Non-pigmented ciliary epithelial cell (primary cell): ENCODE measurements at regions not wholly inside any gene's neighbourhood (a gene's known extent, or its start where the extent isn't known, plus 50 kb on each side); places are given as distances from the start of the nearest gene placed in this dataset.

Experiments
- DNase-seq: peaks from one replicate; pipeline ENCODE4 v3.0.0-alpha.2; 2010; ENCODE audit warnings: low read depth

DNA sequence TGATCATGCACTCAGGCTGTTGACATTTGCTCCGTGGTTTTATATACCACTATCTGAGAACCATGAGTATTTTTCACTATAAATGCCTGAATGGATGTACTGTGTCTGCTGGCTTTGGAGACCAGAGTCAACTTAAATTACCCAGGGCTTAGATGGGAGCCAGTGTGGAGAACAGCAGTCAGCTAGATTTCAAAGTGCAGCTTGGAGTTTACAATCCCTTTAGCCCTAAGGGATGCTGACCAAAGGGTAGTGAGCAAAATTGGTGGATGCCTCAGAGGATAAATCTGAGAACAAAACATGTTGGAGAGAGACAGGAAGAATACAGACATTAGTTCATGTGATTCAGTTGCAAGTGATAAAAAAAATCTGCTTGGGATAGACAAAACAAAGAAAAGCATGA is 327.5 kb downstream of the C11orf87 start:
- DNase-seq = no peak

DNA sequence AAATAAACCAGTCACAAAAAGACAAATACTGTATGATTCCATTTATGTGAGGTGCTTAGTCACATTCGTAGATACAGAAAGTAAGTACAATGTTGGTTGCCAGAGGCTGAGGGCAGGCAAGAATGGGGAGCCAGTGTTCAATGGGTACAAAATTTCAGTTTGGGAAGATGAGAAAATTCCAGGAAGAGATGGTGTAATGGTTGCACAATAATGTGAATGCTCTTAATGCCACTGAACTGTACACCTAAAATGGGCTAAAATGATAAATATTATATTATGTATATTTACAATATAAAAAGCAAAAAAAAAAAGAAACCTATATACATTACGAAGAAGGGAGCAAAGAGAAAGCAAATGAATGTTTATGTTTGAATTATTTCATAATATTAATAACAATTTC is 329.0 kb downstream of the C11orf87 start:
- no peak for DNase-seq

DNA sequence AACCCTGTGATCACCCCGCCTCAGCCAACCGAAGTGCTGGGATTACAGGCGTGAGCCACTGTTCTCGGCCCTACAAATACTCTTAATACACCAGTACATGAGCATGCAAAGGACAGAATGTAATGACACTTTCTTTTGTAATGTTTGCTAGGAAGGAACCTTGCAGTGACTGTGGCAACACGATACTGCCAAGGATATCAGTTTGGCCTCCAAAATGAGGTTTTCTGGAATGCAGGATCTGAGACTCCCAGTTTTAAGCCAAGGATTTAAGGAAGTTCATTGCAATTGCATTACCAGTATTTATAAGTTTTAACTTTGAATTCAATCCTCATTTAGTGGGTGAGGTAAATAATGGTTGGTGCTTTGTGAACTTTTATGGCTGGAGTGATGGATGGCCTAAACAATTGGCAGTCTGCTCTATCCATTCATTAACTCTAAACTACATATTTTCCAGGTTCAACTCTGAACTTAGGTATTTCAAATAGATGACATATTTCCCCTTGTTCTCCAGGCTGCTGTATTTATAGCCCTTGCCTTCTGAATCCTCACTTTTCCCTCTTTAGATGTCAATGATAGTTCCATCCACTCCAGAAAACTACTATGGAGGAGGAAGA is 330.3 kb downstream of the C11orf87 start:
- DNase-seq = no peak

DNA sequence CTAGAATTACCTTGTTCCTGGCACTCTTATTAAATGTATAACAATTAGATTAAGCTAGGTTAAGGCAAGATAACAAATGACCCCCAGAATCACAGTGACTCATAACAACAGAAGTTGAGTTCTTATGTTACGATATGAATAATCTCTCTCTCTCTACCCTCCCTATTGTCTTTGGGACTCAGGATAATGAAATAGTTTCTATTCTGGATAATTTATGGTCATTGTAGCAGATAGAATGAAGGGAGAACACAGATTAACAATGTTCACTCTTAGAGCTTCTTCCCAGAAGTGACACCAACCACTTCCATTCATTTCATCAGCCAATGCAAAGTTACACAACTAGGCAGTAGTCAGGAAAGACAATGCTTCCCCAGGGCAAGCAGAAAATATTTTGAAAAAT is 334.5 kb downstream of the C11orf87 start:
- no peak for DNase-seq

DNA sequence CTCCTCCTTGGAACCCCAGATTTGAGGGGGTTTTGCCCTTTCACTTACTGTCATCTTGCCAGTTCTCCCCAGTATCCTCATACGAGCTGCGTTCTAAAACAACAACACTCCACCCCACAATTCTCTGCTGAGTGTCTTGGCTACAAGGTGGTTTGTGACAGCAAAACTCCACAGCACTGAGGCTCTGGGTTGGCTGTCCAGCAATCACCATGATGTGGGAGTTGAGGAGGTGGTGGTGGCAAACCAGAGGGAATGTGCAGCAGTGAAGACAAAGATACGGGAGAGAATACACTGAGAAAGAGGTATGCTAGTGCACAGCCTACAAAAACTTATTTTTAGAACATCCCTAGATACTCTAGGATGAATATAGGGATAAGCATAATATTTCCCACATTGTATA is 335.0 kb downstream of the C11orf87 start:
- DNase-seq = no peak

DNA sequence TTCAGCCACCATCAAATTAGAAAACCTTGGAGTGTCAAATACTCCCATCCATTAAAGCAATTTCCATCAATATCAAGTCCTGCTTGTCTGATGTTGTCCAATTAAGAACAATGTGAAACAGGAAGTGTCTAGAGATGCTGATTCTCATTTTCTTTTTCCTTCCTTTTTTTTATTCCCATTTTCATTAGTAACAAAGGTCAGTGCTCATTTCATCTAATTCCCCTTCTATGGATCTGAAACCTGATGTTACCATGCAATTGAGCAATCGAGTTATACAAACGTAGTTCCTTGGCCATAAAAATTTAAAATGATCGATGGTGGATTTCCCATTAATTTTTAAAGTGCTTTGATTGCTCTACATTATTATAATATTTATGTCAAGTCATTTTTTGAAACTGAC is 330.6 kb upstream of the ZC3H12C start:
- no peak for DNase-seq

DNA sequence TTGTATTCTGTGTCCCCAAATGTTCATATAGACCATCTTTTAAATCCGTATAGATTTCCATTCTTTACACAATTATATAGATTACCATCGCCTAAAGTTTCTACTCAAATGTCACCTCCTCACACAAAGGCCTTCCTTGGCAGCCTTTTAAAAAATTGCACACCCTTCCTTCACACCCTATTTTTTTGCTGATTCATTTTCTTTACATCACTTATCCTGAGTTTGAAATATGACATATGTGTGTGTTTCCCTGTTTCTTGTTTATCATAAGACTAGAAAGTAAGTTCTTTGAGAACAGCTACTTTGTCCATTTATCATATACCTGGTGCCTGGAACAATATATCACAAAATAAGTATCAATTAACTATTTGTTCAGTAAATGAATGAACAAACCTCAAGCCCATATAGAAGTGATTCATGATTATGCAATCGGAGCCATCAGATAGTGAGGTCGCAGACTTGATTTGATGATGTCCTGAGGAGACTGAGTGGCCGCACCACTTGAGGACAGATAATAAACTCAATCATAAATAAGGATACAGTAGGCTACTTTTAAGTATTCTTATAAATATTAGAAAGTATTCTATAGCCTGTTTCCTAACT is 327.4 kb upstream of the ZC3H12C start:
- no peak for DNase-seq

DNA sequence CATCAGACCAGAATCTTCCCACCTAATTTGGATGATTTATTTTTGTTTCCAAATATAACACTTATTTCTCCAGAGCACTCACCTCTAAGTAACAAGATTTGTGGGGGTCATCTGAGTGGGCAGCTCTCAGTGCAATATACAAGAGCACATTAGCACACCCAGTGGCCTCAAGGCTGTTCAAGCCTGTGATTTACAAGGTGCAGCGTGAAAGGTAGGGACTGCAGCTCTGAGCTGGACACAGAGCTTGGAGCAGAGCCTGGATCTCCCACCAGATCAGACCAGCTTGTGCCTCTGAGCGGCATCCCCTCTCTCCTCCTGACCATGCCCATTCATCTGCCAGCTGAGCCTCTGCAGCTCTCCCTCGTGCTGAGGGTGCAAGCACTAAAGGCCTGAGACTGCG is 323.3 kb upstream of the ZC3H12C start:
- no peak for DNase-seq

DNA sequence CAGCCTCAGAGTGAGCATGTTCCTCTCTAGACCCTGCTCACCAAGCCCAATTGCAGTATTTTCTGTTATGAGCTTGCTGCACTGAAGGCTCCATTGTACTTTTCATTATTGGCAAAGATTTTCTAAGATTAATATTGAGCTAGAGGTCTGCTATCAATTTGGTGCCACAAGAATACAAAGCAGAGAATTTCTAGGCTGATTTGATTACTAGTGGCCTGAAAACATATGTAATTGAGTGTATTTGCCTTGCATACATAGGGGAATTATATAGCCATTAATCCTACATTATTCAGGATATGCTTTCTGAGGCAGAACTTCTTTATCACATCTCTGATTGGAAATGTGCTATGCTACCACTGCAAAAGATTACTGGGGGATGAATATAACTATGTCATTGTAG is 322.9 kb upstream of the ZC3H12C start:
- no peak for DNase-seq

DNA sequence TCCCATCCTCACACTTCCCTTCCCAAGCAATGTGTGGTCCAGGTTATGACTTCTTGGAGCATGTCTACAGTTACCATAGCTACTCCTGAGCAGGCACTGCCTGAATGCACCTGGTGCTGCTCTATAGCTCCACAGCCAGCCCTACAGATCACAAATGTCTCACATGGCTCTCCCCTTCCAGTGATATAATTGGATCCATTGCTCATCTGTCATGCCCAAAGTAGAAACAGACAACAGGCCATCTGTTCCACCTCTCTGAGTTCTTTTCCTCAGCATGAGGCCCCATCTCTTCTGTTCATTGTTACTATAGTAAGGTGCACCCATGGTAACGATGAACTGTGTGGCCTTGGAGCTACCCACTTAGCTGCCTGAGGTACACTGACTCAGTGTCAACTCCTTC is 320.3 kb upstream of the ZC3H12C start:
- DNase-seq = no peak

DNA sequence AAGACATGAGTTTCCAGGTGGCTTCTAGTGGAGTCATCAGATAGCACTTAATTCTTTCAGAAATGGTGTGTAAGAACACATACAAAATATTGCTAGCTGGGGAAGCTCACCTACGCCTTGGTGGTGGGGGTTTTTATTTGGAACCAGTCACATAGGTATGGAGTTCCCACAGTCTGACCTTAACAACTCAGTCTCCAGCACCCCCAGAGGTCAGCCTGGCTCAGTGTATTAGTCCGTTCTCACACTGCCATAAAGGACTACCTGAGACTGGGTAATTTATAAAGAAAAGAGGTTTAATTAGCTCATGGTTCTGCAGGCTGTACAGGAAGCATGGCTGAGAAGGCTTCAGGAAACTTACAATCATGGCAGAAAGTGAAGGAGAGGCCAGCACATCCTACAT is 317.5 kb upstream of the ZC3H12C start:
- DNase-seq = no peak

DNA sequence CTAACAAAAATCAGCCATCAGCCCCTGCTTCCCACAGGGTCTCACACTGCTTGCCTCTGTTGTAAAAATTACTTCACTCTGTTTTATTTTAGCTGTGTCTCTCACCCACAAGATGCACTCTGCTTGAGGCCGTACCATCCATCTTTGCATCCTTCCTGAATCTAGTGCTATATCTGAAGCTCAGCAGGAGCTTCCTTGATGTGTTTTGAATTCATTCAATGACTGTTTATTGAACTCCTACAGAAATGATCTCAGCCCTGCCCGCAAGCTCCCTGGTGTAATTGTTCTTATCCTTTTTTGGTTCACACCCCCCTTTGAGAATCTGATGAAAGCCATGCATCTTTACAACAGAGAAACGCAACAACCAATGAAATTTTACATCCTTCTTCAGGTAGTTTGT is 310.2 kb upstream of the ZC3H12C start:
- no peak for DNase-seq

DNA sequence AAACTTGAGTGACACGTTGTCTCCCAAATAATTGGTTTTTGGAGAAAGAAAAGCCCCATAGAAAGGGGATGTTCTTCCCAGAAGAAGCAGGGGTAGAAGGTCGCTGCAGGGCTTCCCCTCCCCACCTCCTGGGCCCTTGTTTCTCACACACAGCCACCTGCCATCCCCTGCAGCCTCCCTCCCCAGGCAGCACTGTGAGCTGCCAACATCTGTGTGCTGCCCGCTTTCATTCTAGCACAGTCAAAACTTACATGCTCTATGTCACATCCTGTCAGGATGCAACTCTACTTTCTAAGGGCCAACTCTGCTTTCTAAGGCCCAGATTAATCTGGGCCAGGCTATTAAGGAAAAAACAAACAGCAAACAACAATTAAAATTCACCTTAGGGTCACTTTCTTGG is 309.4 kb upstream of the ZC3H12C start:
- no peak for DNase-seq

DNA sequence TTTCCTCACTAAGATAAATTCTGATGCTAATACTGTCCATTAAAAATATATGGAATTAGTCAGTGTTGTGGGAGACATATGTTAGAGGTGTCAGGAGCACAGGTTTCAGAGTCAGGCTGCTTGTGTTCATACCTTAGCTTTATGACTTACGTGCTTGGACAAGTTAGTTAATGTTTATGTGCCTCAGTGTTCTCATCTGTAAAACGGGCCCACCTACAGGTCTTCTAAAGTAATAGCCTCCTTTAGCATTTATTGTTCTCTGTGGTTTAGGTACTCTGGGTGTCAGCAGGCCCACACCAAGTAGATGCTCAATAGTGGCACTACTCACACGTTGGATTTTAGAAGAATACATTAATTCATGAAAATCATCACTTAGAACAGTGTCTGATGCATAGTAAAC is 308.7 kb upstream of the ZC3H12C start:
- DNase-seq = no peak

DNA sequence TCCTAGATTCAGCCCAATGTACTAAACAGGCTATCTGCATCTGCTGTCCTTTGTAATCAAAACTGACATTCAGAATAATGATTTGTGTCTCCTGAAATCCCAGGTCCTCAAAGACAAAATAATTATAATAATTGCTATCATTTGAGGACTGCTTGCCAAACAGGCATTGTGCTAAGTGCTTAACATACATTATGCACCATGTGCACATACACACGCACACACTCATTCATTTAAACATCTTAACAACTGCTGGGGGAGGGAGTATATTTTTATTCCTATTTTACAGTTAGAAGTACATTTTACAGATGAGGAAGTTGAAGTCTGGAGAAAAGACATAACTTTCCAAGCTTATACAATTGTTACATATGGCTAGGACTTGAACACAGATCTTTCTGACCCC is 308.0 kb upstream of the ZC3H12C start:
- no peak for DNase-seq

DNA sequence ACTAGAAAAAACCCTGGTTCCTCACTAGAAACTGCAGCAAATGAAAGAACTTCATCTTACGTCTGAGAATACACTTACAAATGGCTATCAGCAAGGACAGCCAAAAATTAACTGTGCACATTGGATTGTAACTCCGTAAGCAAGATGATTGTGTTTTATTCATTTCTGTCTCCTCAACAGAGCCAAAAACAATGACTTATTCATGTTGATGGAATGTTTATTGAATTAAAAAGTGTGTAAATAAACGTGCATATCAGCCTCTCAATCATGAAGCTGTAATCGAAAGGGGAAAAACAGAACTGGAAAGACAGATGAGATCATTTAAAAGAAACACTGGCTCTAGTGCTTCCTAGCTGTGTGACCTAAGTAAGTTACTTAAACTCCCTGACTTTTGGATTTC is 307.5 kb upstream of the ZC3H12C start:
- no peak for DNase-seq

DNA sequence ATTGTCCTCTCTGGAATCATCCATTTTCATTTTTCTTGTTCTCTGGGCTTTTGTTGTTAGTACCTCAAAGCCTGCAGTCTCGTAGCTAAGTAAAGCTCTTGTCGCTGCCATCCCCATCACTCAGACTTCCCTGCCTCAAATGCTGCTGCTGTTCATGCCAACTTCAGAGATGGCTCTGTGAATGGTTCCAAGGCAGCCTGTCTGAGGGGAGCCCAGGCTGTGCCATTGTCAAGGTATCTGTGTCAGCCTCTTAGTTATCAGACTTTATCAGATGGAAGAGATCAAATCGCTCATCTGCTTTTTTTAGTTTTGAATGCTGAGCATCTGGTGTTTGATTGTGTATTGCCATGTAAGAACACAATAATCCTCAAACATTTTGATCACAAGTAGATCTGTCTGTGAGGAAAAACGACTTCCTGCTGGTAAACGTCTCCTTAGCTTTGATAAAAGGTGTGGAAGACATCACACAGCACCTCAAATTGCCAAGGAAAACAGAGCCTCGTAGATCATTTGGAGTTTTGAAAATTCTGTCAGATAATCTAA is 304.2 kb upstream of the ZC3H12C start:
- DNase-seq = no peak

DNA sequence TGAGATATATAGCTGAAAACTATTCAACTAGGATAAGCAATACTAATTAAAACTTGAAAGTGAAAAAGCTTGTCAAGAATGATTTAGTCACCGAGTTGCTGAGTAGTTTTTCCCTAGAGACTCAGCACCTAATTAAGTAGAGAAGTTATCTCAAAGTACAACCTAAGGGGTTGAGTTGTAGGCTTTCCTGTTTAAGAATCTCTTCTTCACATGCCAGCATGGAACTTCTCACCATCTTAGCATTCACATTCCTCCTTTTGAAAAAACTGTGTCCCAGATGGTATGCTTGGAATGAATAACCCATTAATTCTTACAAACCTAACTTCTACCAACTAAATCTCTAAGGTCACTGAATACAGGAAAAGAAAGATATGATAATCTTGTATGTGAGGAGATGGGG is 303.3 kb upstream of the ZC3H12C start:
- no peak for DNase-seq

DNA sequence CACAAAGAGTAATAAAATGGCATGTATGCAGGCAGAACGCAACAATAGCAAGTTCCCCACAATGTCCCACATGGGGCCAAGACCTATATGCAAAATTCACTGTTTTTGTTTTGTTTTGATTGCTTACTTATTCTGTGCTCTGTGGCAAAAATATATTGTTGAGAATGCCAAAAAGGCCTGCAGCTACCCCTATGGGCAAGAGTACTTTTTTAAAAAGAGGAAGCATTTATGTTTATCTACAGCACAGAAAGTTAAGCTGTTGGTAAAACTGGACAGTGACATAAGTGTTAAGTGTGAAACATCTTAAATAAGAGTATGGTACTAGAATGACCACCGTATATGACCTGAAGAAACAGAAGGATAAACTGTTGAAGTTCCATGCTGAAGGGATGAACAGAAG is 301.9 kb upstream of the ZC3H12C start:
- DNase-seq = no peak

DNA sequence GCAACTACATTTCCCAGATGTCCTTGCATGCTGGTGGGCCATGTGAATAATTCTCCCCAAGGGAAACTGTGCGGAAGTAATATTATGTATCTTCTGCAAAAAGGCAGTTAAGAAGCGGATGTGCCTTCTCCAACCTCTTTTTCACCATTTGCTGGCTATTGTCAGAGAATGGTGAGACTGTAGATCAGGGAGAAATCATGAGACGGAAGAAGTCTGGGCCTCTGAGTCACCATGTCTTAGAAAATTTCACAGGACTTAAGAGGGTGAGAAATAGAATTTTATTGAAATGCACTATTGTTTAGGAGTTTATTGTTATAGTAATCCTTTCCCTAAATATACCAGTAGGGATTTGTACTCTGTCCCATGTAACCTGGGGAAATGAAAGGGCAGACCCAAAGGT is 298.7 kb upstream of the ZC3H12C start:
- DNase-seq = no peak

DNA sequence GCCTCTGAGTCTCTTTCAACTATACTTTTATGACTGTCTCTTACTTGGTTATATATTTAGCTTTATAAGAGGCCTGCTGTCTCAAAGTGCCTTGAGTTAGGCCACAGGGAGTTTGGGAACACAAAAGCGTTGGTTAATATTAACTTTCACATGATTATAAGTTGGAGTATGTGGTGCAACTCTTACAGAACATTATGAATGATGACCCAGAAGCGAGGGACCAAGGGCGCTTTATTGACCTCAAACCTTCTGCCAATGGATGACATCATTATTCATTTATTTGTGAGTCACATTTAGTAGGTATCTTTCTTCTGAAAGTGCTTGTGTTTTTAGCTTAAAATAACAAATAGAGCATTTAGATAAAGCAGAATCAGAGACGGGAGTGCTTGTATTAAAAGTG is 298.0 kb upstream of the ZC3H12C start:
- DNase-seq = peak; percentile 11

DNA sequence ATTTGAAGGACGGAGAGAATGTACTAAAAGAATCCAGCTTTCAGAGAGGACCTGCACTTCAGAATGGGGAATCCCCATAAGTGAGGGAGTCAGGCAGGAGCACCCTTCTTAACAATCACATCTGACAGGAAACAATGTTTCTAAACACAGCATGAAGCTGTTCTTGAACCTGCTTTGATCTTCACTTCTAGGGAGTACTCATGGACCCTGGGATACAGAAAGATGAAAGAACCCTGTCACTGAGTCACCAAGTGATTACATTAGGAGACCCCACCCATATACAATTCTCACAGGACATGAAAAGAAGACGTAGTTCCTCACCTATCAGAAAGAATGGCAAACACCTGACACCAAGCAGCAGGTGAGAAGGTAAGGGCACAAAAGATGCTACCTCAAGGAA is 296.9 kb upstream of the ZC3H12C start:
- no peak for DNase-seq

DNA sequence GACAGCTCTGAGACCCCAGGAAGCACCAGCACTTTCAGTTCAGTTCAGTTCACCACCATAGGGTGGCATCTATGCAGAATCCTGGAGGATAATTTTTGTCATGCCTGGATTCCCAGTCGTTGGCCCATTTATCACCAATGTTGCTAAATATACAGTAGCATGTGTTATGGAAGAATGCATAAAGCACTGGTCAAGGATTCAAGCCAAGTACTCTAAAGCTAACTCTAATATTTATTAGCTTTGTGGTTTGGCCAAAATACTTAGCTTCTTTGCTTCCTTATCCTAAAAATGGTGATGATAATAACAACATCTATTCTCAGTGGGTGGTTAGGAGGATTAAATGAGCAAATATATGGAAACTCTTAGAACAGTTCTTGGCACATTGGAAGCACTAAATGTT is 294.7 kb upstream of the ZC3H12C start:
- no peak for DNase-seq

DNA sequence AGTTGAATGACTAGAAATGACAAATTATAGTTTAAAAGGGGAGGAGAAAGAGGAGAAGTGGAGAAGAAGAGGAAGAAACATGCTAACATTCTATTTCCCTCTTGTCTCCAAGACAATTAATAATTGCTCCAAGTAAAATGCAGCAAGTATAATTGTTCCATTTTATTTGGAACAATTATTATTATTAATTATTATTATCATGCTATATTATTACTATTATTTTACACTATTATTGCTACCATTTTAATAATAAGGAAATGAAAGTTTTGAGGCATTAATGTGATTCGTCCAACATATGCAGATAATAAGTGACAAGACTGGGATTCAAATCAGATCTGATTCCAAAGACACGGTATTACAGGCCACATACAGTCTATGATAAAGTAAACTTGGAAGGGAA is 293.6 kb upstream of the ZC3H12C start:
- DNase-seq = no peak
